GM12892 (cell line): ENCODE measurements at regions not wholly inside any gene's neighbourhood (a gene's known extent, or its start where the extent isn't known, plus 50 kb on each side); places are given as distances from the start of the nearest gene placed in this dataset.

Source experiments
- POLR2A ChIP-seq: IDR thresholded peaks from 2 replicates; pipeline ENCODE4 v1.6.1; 2011; ENCODE audit warnings: low read depth, low read length, control low read depth
- POLR2AphosphoS5 ChIP-seq: IDR thresholded peaks from 2 replicates; pipeline ENCODE4 v1.6.1; 2011; ENCODE audit warnings: low read depth, low read length, control low read depth
- TAF1 ChIP-seq: IDR thresholded peaks from 2 replicates; pipeline ENCODE4 v1.6.1; 2011; ENCODE audit warnings: low read depth, mild to moderate bottlenecking, control low read depth, low read length, borderline replicate concordance

DNA sequence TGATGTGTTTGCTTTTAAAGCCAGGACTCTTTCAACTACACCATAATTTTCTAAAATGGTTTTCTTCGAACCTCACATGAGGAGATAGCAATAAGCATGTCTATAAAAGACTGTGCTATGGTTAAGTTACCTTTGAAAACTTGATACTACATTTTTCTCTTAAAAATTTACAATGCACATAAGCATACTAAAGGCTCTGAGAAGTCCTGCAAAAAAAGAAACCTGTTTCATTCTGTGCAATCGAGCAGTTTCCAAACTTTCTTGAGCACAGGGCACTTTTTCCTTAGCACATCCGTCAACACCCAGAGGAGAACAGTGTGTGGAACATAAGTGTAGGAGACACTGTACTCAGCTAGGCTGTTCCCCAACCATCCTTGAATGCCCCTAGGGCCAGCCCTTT lies 144.1 kb upstream of the ARHGAP20 start:
- no peak for TF ChIP-seq POLR2A
- no peak for TF ChIP-seq TAF1
- TF ChIP-seq POLR2AphosphoS5: no peak
